Endothelial cell of umbilical vein (primary cell): ENCODE measurements at regions not wholly inside any gene's neighbourhood (a gene's known extent, or its start where the extent isn't known, plus 50 kb on each side); places are given as distances from the start of the nearest gene placed in this dataset.

Source experiments
- BruUV-seq: library from RNA; stranded (reverse); fragments of 400-500 nt; replicated peaks from 2 replicates; lab custom pipeline; 2021; lab: Mats Ljungman, UMichigan
- CTCF ChIA-PET: fragments of 300-600, 350-600 bp; sonication (Branson Sonifier 250); formaldehyde crosslinking; loops from one replicate; lab custom pipeline; 2021; ENCODE audit warnings: antibody characterized with exemption, inconsistent platforms; lab: Charles Lee
- POLR2A ChIA-PET: fragments of 300-600, 350-600 bp; sonication (Branson Sonifier 250); formaldehyde crosslinking; loops from one replicate; lab custom pipeline; 2021; ENCODE audit warnings: antibody characterized with exemption, inconsistent platforms; lab: Charles Lee
- DNase-seq: peaks from one replicate; pipeline ENCODE4 v3.0.0-alpha.2; 2011; ENCODE audit warnings: low read depth, low spot score
- FAIRE-seq: peaks from 2 replicates; lab custom pipeline; 2011; peaks lifted over from hg19 to GRCh38; lab: Jason Lieb, UNC
- H2AFZ ChIP-seq: 2 replicates; pipeline ENCODE4 v1.6.0; 2012; ENCODE audit warnings: low read depth, low read length, control low read depth, inconsistent platforms
- H3K27ac ChIP-seq: 2 replicates; pipeline ENCODE4 v1.5.1; 2011; ENCODE audit warnings: low read depth, mild to moderate bottlenecking, control low read depth, low read length, moderate library complexity; ENCODE audit not compliant: insufficient read depth
- H3K27me3 ChIP-seq, 2 experiments: 2 replicates each; pipeline versions ENCODE4 v1.6.0 to v1.6.1; 2011; ENCODE audit warnings: low read length in 2 of 2, mixed read lengths in 1 of 2; ENCODE audit not compliant: control insufficient read depth in 2 of 2, insufficient read depth in 2 of 2
- H3K36me3 ChIP-seq, 2 experiments: 2 replicates in 1 of 2; 3 replicates in 1 of 2; pipeline ENCODE4 v1.5.1; 2011; ENCODE audit warnings: low read length in 2 of 2, mild to moderate bottlenecking in 1 of 2, moderate library complexity in 1 of 2; ENCODE audit not compliant: control insufficient read depth in 2 of 2, insufficient read depth in 2 of 2; ENCODE audit errors: extremely low read depth in 1 of 2
- H3K4me1 ChIP-seq: 3 replicates; pipeline ENCODE4 v1.5.1; 2011; ENCODE audit warnings: mild to moderate bottlenecking, low read length; ENCODE audit not compliant: control insufficient read depth, insufficient read depth; ENCODE audit errors: extremely low read depth
- H3K4me2 ChIP-seq: 2 replicates; pipeline ENCODE4 v1.6.1; 2011; ENCODE audit warnings: low read length, control low read depth, mixed read lengths; ENCODE audit not compliant: insufficient read depth
- H3K4me3 ChIP-seq, 3 experiments: fragments of 200-600 bp in 1 of 3; sonication (generic), shearing (Covaris generic) in 1 of 3; replicated peaks in 1 of 3; 2 replicates each; pipeline ENCODE4 v1.5.1; 2011 to 2016; ENCODE audit warnings: control low read depth in 3 of 3, low read length in 3 of 3, mild to moderate bottlenecking in 2 of 3, inconsistent platforms in 1 of 3, low read depth in 1 of 3, moderate library complexity in 1 of 3; ENCODE audit not compliant: insufficient read depth in 1 of 3
- H3K79me2 ChIP-seq: 2 replicates; pipeline ENCODE4 v1.6.0; 2012; ENCODE audit warnings: low read length, inconsistent platforms; ENCODE audit not compliant: control insufficient read depth, insufficient read depth
- H3K9ac ChIP-seq: replicated peaks from 2 replicates; pipeline ENCODE3; 2011; ENCODE audit warnings: low read length, control low read depth; ENCODE audit not compliant: insufficient read depth; ENCODE audit errors: extremely low read depth
- H3K9me1 ChIP-seq: replicated peaks from 3 replicates; pipeline ENCODE4 v1.6.0; 2011; ENCODE audit warnings: mild to moderate bottlenecking, low read length; ENCODE audit not compliant: control insufficient read depth, insufficient read depth; ENCODE audit errors: extremely low read depth
- H3K9me3 ChIP-seq: replicated peaks from 2 replicates; pipeline ENCODE4 v1.5.1; 2012; ENCODE audit warnings: low read length, inconsistent platforms; ENCODE audit not compliant: control insufficient read depth, insufficient read depth
- H4K20me1 ChIP-seq: replicated peaks from 2 replicates; pipeline ENCODE3; 2011; ENCODE audit warnings: mild to moderate bottlenecking, low read length; ENCODE audit not compliant: control insufficient read depth, insufficient read depth; ENCODE audit errors: extremely low read depth
- EZH2 ChIP-seq: IDR thresholded peaks from 2 replicates; pipeline ENCODE4 v1.6.1; 2012; ENCODE audit warnings: borderline replicate concordance, low read depth, mild to moderate bottlenecking, moderate library complexity, low read length, inconsistent platforms; ENCODE audit not compliant: severe bottlenecking
- FOS ChIP-seq: IDR thresholded peaks from 2 replicates; pipeline ENCODE4 v1.6.1; 2011; ENCODE audit warnings: mild to moderate bottlenecking, low read length, moderate library complexity, borderline replicate concordance; ENCODE audit not compliant: insufficient read depth
- GATA2 ChIP-seq: IDR thresholded peaks from 2 replicates; pipeline ENCODE4 v1.7.0; 2011; ENCODE audit warnings: low read depth, mild to moderate bottlenecking, moderate library complexity, mixed read lengths, low read length; ENCODE audit not compliant: insufficient read length, insufficient read depth
- JUN ChIP-seq: IDR thresholded peaks from 2 replicates; pipeline ENCODE4 v1.6.1; 2011; ENCODE audit warnings: borderline replicate concordance, low read depth; ENCODE audit not compliant: insufficient read length, insufficient read depth
- MYC ChIP-seq: IDR thresholded peaks from one replicate; pipeline ENCODE4 v1.6.1; 2011; ENCODE audit warnings: mild to moderate bottlenecking, low read depth, low read length
- POLR2AphosphoS5 ChIP-seq: IDR thresholded peaks from 2 replicates; pipeline ENCODE4 v1.6.1; 2012; ENCODE audit warnings: low read depth, mild to moderate bottlenecking, control low read depth, low read length, moderate library complexity; ENCODE audit not compliant: insufficient read depth
- dilution Hi-C: fragments of 300-500 bp; cut with MboI; formaldehyde crosslinking; loops from one replicate; pipeline ENCODE4 v1.15.0; 2019; ENCODE audit warnings: low sequenced_read_pairs; ENCODE audit not compliant: extremely low pct_ligation_motif_present
- intact Hi-C: fragments of 100-400 bp; cut with micrococcal nuclease; formaldehyde crosslinking; loops from one replicate; pipeline ENCODE4 v1.10.0; 2022
- TF ChIP-seq, protein P1 (sequence below), 2 donors: IDR thresholded peaks; 1 replicate in 1 of 2; 2 replicates in 1 of 2; pipeline ENCODE4 v1.5.1; 2011; ENCODE audit warnings: low read length in 2 of 2, mild to moderate bottlenecking in 2 of 2, moderate library complexity in 2 of 2, control low read depth in 1 of 2, inconsistent platforms in 1 of 2, low read depth in 1 of 2; ENCODE audit not compliant: insufficient read depth in 1 of 2; ENCODE audit errors: extremely low read depth in 1 of 2

DNA sequence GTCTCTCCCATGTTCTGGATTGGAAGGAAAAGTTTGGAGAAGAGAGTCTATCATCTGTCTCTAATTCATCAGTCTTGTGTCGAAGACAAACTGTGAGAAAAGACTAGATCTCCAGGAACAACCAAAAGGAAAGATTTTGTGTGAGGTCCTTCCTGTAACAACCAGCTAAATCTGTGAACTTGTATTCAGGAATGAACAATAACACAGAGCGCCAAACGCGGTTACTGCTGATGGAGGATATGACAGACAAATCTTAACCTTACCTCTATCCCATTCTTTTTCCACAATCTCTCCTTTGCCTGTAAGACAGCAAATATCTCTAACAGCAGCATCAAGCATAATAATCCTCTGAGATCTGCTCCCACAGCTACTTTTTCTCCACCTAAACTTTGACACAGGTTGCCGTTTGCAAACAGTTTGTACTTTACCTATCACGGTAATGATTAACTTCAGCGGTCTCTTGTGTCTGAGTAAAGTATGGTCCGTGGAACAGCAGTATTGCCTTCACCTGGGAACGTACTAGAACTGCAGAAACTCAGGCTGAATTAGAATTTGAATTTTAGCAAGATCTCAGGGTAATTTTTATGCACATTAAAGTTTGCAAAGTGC, 387.6 kb downstream of the ELAVL2 start:
- Histone ChIP-seq H3K9me1 (no peaks in the 10 kb centered on the region), H3K4me3 (no peak overlapping the region), H4K20me1 (no peaks in the 10 kb centered on the region), H3K79me2 (no peaks in the 10 kb centered on the region), H3K36me3 (no peaks in the 10 kb centered on the region), H3K9me3 (no peaks in the 10 kb centered on the region), H3K4me1 (no peaks in the 10 kb centered on the region), H3K27me3 (no peaks in the 10 kb centered on the region), H3K4me2 (no peak overlapping the region), H3K27ac (no peak overlapping the region), H3K9ac (no peak overlapping the region), H2AFZ (no peak overlapping the region)
- POLR2A ChIA-PET, result no interaction called here
- CTCF ChIA-PET, result no interaction called here
- intact Hi-C loops (no loop called here), dilution Hi-C loops (no loop called here)
- FAIRE-seq (no peak), DNase-seq (no peak)
- TF ChIP-seq MYC, result no peak
- TF ChIP-seq, protein P1, sequence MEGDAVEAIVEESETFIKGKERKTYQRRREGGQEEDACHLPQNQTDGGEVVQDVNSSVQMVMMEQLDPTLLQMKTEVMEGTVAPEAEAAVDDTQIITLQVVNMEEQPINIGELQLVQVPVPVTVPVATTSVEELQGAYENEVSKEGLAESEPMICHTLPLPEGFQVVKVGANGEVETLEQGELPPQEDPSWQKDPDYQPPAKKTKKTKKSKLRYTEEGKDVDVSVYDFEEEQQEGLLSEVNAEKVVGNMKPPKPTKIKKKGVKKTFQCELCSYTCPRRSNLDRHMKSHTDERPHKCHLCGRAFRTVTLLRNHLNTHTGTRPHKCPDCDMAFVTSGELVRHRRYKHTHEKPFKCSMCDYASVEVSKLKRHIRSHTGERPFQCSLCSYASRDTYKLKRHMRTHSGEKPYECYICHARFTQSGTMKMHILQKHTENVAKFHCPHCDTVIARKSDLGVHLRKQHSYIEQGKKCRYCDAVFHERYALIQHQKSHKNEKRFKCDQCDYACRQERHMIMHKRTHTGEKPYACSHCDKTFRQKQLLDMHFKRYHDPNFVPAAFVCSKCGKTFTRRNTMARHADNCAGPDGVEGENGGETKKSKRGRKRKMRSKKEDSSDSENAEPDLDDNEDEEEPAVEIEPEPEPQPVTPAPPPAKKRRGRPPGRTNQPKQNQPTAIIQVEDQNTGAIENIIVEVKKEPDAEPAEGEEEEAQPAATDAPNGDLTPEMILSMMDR (IDR thresholded peaks at IDR 0.05; ENCODE audit: extremely low read depth in 1 of 2, insufficient read depth in 1 of 2, low read depth in 1 of 2, low read length in 2 of 2), result no peak
- no peak for TF ChIP-seq JUN
- TF ChIP-seq POLR2AphosphoS5, result no peak
- no peak for TF ChIP-seq FOS
- TF ChIP-seq GATA2, result no peak
- no peak for TF ChIP-seq EZH2
- BruUV-seq, result no TSS peak
